Activated CD8-positive, alpha-beta T cell treated with anti-CD3 and anti-CD28 coated beads, Interleukin-2, amount 10 ng/mL, durations not matched to agents 7 days and 5 days (primary cell): ENCODE measurements at regions not wholly inside any gene's neighbourhood (a gene's known extent, or its start where the extent isn't known, plus 50 kb on each side); places are given as distances from the start of the nearest gene placed in this dataset.
A peak's percentile ranks its signal among the peaks of the same experiment; 100 is the strongest.

Source experiments
- ATAC-seq: fragments of 150-1000 bp; cut with Tn5 transposase; one replicate; pipeline ENCODE4 v1.10.0; 2021; ENCODE audit warnings: moderate library complexity
- CTCF ChIA-PET: fragments of 350-600 bp; sonication (Branson Sonifier 250); formaldehyde crosslinking; loops from one replicate; lab custom pipeline; 2021; ENCODE audit warnings: antibody characterized with exemption; lab: Charles Lee
- POLR2A ChIA-PET: fragments of 350-600 bp; sonication (Branson Sonifier 250); formaldehyde crosslinking; loops from one replicate; lab custom pipeline; 2021; ENCODE audit warnings: antibody characterized with exemption; lab: Charles Lee
- DNase-seq: peaks from one replicate; pipeline ENCODE4 v3.0.0-alpha.2; 2020
- H3K27ac Mint-ChIP-seq: one replicate; pipeline ENCODE4 v1.8.0; 2021; ENCODE audit warnings: mild to moderate bottlenecking, mixed read lengths
- H3K27me3 Mint-ChIP-seq: one replicate; pipeline ENCODE4 v1.8.0; 2021; ENCODE audit warnings: low read depth, mixed read lengths
- H3K36me3 Mint-ChIP-seq: one replicate; pipeline ENCODE4 v1.8.0; 2021; ENCODE audit warnings: low read depth, mixed read lengths
- H3K4me1 Mint-ChIP-seq: one replicate; pipeline ENCODE4 v1.8.0; 2021; ENCODE audit warnings: low read depth, mixed read lengths
- H3K4me3 Mint-ChIP-seq: one replicate; pipeline ENCODE4 v1.8.0; 2021; ENCODE audit warnings: mild to moderate bottlenecking, mixed read lengths
- H3K9me3 Mint-ChIP-seq: one replicate; pipeline ENCODE4 v1.8.0; 2022; ENCODE audit warnings: mixed read lengths; ENCODE audit not compliant: insufficient read depth

DNA sequence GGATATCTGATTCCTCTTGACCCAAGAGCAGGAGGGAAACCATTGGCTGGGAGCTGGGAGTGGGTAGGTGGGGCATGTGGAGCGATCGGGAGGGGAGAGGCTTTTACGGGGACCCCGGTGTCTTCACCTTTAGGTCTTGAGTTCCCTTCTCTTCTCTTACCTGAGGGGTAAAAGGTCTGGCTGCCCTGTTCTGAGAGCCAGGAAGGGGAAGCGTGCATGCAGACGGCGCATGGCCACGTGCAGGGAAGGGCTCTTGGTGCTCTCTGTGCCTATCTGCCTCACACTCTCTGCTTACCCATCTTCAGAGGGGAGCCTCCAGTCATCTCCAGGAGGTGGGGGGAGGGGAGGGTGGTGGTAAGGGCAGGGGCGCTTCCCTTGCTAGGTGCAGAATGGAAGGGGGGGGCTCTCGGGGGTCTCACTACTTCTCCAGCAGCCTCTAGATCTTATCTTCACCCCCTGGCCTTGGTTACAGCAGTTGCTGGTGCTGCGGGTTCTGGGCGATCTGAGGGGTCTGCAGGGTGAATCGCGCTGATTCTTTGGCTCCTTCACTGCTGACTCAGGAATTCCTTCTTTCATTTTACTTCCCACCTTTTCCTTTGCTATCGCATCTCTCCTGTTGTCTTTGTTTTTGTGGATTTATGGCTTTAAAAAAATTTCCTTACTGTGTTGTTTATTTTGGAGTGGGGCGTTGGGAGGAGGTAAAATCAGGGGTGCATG, 225.8 kb upstream of the HS6ST1 start:
- CTCF ChIA-PET = no interaction called here

DNA sequence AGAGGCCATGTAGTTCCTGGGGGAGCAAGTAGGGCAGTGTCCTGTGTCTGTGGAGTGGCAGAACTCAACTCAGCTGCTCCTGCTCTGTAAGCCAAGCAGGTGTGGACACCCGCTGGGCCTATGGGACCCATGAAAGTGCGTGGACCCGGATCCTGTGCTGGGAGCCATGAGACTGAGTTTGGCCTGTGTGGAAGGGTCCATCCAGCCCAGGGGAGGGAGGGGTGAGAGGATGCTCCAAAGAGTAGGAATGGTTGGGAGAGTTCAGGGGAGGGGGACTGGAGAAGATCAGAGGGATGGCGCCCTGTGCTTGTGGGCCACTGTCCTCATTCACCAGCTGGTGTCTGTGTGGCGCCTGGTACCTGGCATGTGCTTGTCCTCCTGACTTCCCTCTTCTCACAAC, 226.4 kb upstream of the HS6ST1 start:
- Mint-ChIP-seq H3K4me1 (no peaks in the 10 kb centered on the region), H3K27ac (no peak overlapping the region), H3K27me3 (no peaks in the 10 kb centered on the region), H3K9me3 (no peaks in the 10 kb centered on the region), H3K4me3 (no peak overlapping the region), H3K36me3 (no peaks in the 10 kb centered on the region)
- POLR2A ChIA-PET = no interaction called here
- ATAC-seq (no peak), DNase-seq (no peak)
- CTCF ChIA-PET = no interaction called here

More for the DNA sequence above, 225.8 kb upstream of the HS6ST1 start:
- Mint-ChIP-seq H3K27me3 (no peaks in the 10 kb centered on the region), H3K4me1 (no peaks in the 10 kb centered on the region), H3K9me3 (no peaks in the 10 kb centered on the region), H3K27ac (no peak overlapping the region), H3K4me3 (no peak overlapping the region), H3K36me3 (no peaks in the 10 kb centered on the region)
- ATAC-seq (no peak), DNase-seq (no peak)
- POLR2A ChIA-PET = no interaction called here

DNA sequence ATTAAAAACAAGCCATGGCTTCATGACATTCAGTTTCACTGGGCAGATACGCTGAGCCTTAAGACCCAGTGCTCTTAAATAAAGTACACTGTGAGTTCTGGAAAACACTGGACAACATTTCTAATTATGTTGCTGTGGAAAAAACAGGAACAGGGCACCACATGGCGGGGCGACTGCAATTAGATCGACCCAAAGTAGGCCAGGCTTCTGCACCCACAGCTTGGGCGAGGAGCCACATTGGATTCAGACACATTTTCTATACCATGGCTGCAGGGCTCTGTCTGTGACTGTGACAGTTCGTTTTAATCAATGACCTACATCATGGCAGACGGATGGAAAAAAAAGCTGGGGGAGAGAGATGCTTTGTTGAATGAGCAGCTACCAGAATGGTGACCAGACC, 227.2 kb upstream of the HS6ST1 start:
- Mint-ChIP-seq H3K9me3 (no peaks in the 10 kb centered on the region), H3K27ac (no peak overlapping the region), H3K4me1 (no peaks in the 10 kb centered on the region), H3K27me3 (no peaks in the 10 kb centered on the region), H3K4me3 (no peak overlapping the region), H3K36me3 (no peaks in the 10 kb centered on the region)
- DNase-seq (no peak), ATAC-seq (no peak)
- ChIA-PET CTCF (no interaction called here), POLR2A (no interaction called here)

DNA sequence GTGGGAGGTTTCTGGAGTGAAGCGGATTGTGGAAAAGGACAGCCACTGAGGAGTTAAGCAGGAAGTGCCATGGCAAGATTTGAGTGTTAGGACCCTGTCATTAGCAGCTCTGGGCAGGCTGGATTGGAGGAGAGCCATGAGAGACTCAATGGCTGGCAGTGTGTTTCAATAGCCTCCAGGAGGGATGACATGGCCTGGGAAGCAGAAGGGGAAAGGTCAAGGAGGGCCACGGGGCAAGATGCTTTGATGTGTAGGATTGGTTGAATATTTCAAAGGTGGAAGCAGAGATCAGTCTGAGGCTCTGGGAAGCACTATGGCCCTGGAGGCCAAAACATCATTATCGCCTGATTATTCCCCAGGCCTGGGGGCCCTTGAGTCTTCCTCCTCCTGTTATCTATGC, 229.0 kb upstream of the HS6ST1 start:
- Mint-ChIP-seq H3K4me3 (no peak overlapping the region), H3K27me3 (no peaks in the 10 kb centered on the region), H3K36me3 (no peaks in the 10 kb centered on the region), H3K27ac (no peak overlapping the region), H3K9me3 (no peaks in the 10 kb centered on the region), H3K4me1 (no peaks in the 10 kb centered on the region)
- DNase-seq = no peak
- ChIA-PET POLR2A (no interaction called here), CTCF (no interaction called here)
- no peak for ATAC-seq

DNA sequence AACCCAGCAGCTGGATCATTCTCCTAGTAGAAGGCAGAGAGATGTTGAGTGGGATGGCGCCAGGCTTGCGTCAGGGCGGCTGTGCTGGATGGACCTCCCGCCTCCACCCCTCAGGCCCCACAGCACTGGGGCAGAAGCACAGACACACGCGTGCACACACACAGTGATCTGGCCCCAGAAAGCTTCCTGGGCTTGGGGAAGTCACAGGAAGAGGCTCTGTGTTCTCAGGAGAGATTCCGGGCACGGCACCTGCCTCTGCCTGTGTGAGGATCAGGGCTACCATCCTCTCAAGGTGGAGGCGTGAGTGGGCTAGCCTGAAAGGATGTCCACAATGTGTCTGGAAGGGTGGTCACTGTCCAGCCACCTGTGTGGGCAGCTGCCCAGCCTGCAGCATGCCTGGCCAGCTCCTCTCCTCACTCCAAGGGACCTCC, 229.8 kb upstream of the HS6ST1 start:
- Mint-ChIP-seq H3K36me3 (no peaks in the 10 kb centered on the region), H3K4me1 (no peaks in the 10 kb centered on the region), H3K27me3 (no peaks in the 10 kb centered on the region), H3K4me3 (no peak overlapping the region), H3K9me3 (no peaks in the 10 kb centered on the region), H3K27ac (no peak overlapping the region)
- no peak for DNase-seq
- ChIA-PET CTCF (no interaction called here), POLR2A (no interaction called here)
- no peak for ATAC-seq

DNA sequence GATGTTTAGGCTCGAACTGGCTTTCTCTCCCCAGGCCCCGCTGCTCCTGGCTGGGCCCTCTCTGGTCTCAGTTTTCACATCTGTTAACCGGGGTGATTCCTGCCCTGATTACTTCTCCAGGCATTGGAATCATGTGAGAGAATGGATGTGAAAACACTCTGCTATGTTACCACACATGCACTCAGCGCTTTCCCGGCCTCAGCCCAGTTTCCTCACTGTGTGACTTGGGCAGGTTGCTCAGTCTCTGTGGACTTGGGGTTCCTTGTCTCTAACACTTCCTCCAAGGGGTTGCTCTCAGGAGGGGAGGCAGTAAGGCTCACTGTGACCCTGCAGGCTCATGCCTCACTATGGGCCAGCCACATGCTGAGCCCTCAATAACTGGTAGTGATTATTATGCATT, 230.4 kb upstream of the HS6ST1 start:
- DNase-seq (no peak), ATAC-seq (no peak)
- H3K36me3 Mint-ChIP-seq = no peaks in the 10 kb centered on the region
- H3K4me1 Mint-ChIP-seq = no peaks in the 10 kb centered on the region
- ChIA-PET CTCF (no interaction called here), POLR2A (no interaction called here)
- no peak overlapping the region for H3K4me3 Mint-ChIP-seq
- no peaks in the 10 kb centered on the region for H3K27me3 Mint-ChIP-seq
- no peaks in the 10 kb centered on the region for H3K9me3 Mint-ChIP-seq
- no peak overlapping the region for H3K27ac Mint-ChIP-seq

DNA sequence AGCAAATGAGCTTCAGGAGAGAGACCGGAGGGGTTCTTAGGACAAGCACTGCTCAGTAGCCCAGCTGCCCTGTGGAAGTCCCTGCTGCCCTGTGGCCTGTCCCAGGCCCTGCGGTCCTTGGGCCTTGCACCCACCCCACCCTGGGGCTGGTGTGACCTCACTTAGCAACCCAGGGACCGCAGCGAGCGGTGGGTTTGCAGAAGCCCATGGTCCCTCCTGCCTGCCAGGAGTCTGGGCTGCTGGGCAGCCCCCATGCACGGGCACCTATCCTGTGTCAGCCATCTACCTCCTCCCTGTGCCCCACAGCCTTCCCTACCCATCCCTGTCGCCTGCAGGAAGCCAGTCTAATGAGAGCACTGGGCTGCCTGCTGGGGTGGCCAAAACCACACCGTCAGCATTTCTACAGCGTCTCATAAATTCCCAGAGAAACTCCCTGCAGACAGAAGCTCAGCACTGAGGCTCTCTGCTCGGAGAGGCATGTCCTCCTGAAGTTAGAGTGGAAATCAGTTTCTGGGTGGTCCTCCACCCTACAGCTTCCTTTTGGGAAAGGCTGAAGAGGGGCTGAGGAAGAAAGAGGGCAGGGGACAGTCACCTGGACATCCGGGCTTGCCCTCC, 231.1 kb upstream of the HS6ST1 start:
- no peak for DNase-seq
- Mint-ChIP-seq H3K27ac (no peak overlapping the region), H3K9me3 (no peaks in the 10 kb centered on the region), H3K4me1 (no peaks in the 10 kb centered on the region), H3K27me3 (no peaks in the 10 kb centered on the region), H3K4me3 (no peak overlapping the region), H3K36me3 (no peaks in the 10 kb centered on the region)
- ATAC-seq = no peak
- ChIA-PET POLR2A (no interaction called here), CTCF (no interaction called here)

DNA sequence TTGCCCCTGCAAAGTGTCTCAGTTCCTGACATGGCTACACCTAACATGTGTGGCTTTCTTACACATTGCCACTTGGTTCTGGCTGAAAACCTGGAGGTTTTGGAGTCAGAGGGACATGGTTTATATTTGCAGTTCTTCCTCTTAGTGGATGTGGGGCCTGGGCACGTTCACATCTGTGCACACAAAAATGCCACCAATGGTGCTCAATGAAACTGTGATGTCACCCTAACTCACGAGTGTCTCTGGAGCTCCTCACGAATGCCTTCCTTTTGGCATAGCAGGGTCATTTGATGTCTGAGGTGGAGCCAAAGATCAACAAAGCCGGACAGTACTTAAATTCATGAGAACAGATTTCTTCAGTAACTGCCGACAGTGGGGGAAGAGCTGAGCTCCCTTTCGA, 231.7 kb upstream of the HS6ST1 start:
- Mint-ChIP-seq H3K27ac (no peak overlapping the region), H3K4me3 (no peak overlapping the region), H3K9me3 (no peaks in the 10 kb centered on the region), H3K27me3 (no peaks in the 10 kb centered on the region), H3K36me3 (no peaks in the 10 kb centered on the region), H3K4me1 (no peaks in the 10 kb centered on the region)
- DNase-seq = no peak
- ATAC-seq = no peak
- ChIA-PET POLR2A (no interaction called here), CTCF (no interaction called here)

DNA sequence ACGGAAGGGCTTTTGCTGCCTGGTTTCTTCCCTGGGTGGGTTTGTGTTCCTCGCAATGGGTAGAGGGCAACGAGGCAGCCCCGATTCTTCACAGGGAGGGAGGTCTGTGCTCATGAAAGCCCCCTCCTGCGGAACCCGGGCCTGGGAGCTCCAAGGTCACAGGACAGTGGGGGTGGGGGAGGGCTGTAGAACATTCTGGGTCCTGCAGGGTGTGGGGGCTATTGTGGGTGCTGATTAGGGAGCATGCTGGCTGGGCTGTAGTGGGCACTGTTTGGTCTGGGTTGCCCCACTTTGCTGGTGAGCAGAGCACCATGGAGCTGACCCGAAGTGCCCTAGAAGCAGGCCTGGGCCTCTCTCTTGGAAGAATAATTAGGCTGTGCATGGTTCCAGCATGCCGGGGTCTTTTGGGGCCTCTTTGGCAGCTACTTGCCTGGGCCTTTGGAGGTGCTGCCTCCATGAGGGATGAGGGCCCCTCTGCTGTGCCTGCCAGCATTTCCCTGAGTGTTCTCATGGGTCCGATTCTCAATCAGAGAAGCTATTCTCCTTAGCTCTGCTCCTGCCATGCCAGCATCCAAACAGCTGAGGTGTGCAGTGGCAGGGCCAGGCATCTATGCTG, 232.2 kb upstream of the HS6ST1 start:
- CTCF ChIA-PET = no interaction called here
- H3K4me3 Mint-ChIP-seq = no peak overlapping the region
- no peaks in the 10 kb centered on the region for H3K27me3 Mint-ChIP-seq
- no peak for ATAC-seq
- no peaks in the 10 kb centered on the region for H3K36me3 Mint-ChIP-seq
- no peak overlapping the region for H3K27ac Mint-ChIP-seq
- H3K9me3 Mint-ChIP-seq = no peaks in the 10 kb centered on the region
- H3K4me1 Mint-ChIP-seq = no peaks in the 10 kb centered on the region
- DNase-seq = no peak
- POLR2A ChIA-PET = no interaction called here

DNA sequence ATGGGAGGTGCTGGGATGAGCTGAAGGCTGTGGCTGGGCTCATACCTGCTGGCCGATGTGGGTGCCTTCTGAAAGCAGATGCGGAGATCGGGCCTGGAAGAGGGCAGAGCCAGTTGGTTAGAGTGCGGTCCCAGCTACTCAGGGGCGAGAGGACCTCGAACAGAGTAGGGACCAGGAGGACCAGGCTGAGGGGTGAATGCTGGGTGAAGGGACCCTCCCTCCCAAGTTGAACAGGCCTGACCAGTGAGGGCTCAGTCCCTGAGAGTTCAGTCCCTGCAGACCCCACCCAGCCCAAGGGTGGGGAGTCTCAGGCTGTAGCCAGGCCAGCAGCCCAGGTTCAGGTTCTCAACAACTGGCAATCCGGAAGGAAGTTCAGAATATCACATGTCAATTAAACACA, 232.8 kb upstream of the HS6ST1 start:
- ATAC-seq = no peak
- no peak overlapping the region for H3K4me3 Mint-ChIP-seq
- H3K27ac Mint-ChIP-seq = no peak overlapping the region
- ChIA-PET CTCF (no interaction called here), POLR2A (no interaction called here)
- DNase-seq = no peak
- no peaks in the 10 kb centered on the region for H3K4me1 Mint-ChIP-seq
- no peaks in the 10 kb centered on the region for H3K36me3 Mint-ChIP-seq
- no peaks in the 10 kb centered on the region for H3K9me3 Mint-ChIP-seq
- no peaks in the 10 kb centered on the region for H3K27me3 Mint-ChIP-seq

DNA sequence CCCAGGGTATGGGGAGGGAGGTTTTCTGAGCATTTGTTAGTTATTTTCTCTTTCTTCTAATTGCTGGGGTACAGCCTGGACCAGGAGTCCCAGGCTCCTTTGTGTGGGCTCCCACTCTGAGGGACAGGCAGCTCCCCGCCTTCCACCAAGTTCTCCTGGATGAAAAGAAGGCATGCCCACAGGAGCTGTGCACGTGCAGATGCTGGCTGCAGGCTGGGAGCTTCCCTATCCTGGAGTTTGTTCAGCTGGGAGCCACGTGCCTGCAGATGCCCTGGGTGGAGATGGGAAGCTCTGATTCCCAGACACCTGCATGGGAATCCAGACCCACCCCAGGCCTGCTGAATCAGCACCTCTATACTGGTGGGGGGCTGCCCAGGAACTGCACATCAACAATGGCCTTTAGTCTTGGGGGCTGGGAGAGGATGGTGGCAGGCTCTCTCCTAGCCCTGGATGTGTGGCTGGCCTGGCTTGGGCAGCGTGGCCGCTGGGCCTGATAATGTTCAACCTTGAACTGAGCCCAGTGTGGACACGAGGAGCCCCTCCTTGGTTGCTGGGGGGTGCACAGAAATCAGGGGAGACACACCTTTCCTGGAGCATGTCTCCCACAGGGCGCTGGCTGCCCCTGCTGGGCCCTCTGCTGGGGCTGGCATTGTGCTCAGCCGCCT, 233.6 kb upstream of the HS6ST1 start:
- Mint-ChIP-seq H3K4me3 (no peak overlapping the region), H3K27ac (no peak overlapping the region), H3K9me3 (no peaks in the 10 kb centered on the region), H3K4me1 (no peaks in the 10 kb centered on the region), H3K36me3 (no peaks in the 10 kb centered on the region), H3K27me3 (no peaks in the 10 kb centered on the region)
- ATAC-seq (no peak), DNase-seq (peak; percentile 1)
- POLR2A ChIA-PET = no interaction called here
- CTCF ChIA-PET = no interaction called here

DNA sequence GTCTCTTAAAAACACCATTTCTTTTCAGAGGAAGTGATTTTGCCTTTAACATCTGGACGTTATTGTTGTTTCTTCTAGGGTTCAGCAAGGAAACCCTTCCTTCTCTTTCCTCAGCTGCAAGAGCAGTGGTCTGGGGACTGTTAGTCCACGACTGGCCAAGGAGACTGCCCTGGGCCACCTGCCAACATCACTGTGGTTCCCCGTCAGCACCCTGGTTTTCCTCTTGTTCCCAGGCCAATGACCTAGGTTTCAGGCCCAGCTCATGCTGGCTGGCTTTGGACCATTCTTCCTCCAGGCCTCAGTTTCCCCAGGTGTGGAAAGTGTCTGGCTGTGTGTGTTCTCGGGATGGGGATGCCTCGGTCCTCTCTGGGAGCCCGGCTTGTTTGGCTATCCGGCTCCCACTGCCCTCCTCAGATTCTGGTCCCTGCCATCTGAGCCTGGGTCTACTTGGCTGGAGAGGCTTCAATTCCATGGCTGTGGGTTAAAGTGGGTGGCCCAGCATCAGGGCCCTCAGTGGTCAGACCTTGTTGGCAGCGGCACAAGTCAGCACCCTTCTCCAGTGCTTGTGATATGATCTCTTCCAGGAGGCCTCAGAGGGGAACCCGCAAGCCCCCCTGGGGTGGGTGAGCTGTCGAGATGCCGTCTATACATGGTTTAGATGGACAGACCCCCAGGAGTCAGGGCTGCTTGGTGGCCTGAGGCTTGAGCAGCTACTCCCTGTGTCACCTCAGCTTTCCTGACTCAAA, 234.3 kb upstream of the HS6ST1 start:
- ChIA-PET POLR2A (no interaction called here), CTCF (no interaction called here)
- H3K4me1 Mint-ChIP-seq = no peaks in the 10 kb centered on the region
- DNase-seq = peak; percentile 12
- no peaks in the 10 kb centered on the region for H3K9me3 Mint-ChIP-seq
- H3K27ac Mint-ChIP-seq = no peak overlapping the region
- no peak for ATAC-seq
- H3K27me3 Mint-ChIP-seq = no peaks in the 10 kb centered on the region
- H3K36me3 Mint-ChIP-seq = no peaks in the 10 kb centered on the region
- H3K4me3 Mint-ChIP-seq = no peak overlapping the region
